Heart left ventricle (tissue), 16 donors: ENCODE measurements at regions not wholly inside any gene's neighbourhood (a gene's known extent, or its start where the extent isn't known, plus 50 kb on each side); places are given as distances from the start of the nearest gene placed in this dataset.
"Not testable (repeated sequence)": the region's sequence is repeated elsewhere in the genome, so short reads cannot be mapped to it uniquely, and the experiment has no call there.

Source experiments
- ATAC-seq, 4 donors: fragments of 200-7000 bp; cut with Tn5 transposase; one replicate each; pipeline ENCODE4 v1.9.1; 2020 to 2022; ENCODE audit warnings: moderate library complexity in 4 of 4, mild to moderate bottlenecking in 3 of 4, moderate number of reproducible peaks in 1 of 4
- DNase-seq, 5 donors: peaks; one replicate each; pipeline ENCODE4 v3.0.0-alpha.2; 2020
- H3K27ac ChIP-seq, 12 donors: fragments of 200-600 bp; sonication (generic) in 4 of 12; one replicate each; pipeline versions ENCODE4 v1.5.0 to v1.8.0; 2016 to 2022; ENCODE audit warnings: mild to moderate bottlenecking in 2 of 12
- H3K27me3 ChIP-seq, 9 donors: fragments of 200-600 bp; sonication (generic) in 2 of 9; one replicate each; pipeline versions ENCODE4 v1.5.1 to v1.8.0; 2016 to 2022; ENCODE audit warnings: mild to moderate bottlenecking in 3 of 9
- H3K36me3 ChIP-seq, 9 donors: fragments of 200-600 bp; sonication (generic) in 2 of 9; one replicate each; pipeline versions ENCODE4 v1.5.0 to v1.8.0; 2018 to 2022; ENCODE audit warnings: mild to moderate bottlenecking in 2 of 9
- H3K4me1 ChIP-seq, 12 donors: fragments of 200-600 bp; sonication (generic) in 4 of 12; one replicate each; pipeline versions ENCODE4 v1.5.0 to v1.8.0; 2016 to 2022; ENCODE audit warnings: mild to moderate bottlenecking in 3 of 12
- H3K4me3 ChIP-seq, 12 donors: fragments of 200-600 bp; sonication (generic) in 4 of 12; one replicate each; pipeline versions ENCODE4 v1.5.0 to v1.8.0; 2017 to 2022; ENCODE audit warnings: mild to moderate bottlenecking in 9 of 12, moderate library complexity in 4 of 12
- H3K9me3 ChIP-seq, 12 donors: fragments of 200-600 bp; sonication (generic) in 4 of 12; one replicate each; pipeline versions ENCODE4 v1.5.0 to v1.8.0; 2016 to 2022; ENCODE audit warnings: mild to moderate bottlenecking in 1 of 12
- POLR2A ChIP-seq, 2 donors: fragments of 450-650 bp; IDR thresholded peaks; one replicate each; pipeline ENCODE4 v1.6.1; 2017; ENCODE audit warnings: antibody characterized with exemption in 2 of 2, mild to moderate bottlenecking in 2 of 2, moderate library complexity in 2 of 2
- WGBS, 4 donors: extraction: QIAGEN DNeasy Blood & Tissue Kit in 2 of 4; methylation state at CpG; one replicate each; pipeline versions ENCODE4 v1.1.5 to v1.1.7; 2013 to 2018; 5-methylcytosine and 5-hydroxymethylcytosine counted together
- intact Hi-C, 10 donors: fragments of 100-400 bp; cut with DNase I; formaldehyde crosslinking; loops; one replicate each; pipeline versions ENCODE4 v1.11.1 to v1.14.2; 2022
- TF ChIP-seq, protein P1 (sequence below), 12 donors: fragments of 200-600 bp; sonication (generic) in 4 of 12; IDR thresholded peaks; one replicate each; pipeline versions ENCODE4 v1.5.0 to v1.8.0; 2018 to 2022; ENCODE audit warnings: antibody characterized with exemption in 12 of 12, mild to moderate bottlenecking in 5 of 12
- donor health status: ischemic (EF 13 %, LVEDD 7.1; RV severe dilation, severe dysfunction).
- donor health status: healthy with polysubstance abuse.
- donor health status: DM: no; HTN: yes; CAD: no.
- donor health status: DM: no; HTN: no; CAD: no.
- donor health status: ischemic (EF 25% LVEDD 6.9; RV normal size, moderate dysfunction).
- donor health status: ischemic (EF 25% LVEDD 5.7; RV mildly dilated, moderate dysfunction).
- donor health status: healthy.
- donor health status: DM: yes; HTN: yes; CAD: no.
- donor health status: ischemic (EF 35%, LVEDD 5.7; RV mildly dilated, moderate dysfunction).
- donor health status: nonischemic (EF 11% LVEDD 7.7; RV severe dilation, severe dysfunction).
- donor health status: DM: yes; HTN: yes; CAD: no.
- donor health status: PGD.
- donor health status: ischemic (EF 29% LVEDD 5.4; RV normal size, mild dysfunction).
- donor health status: nonischemic (EF 23%, LVEDD 6.1; RV moderate dilation, normal function).

GRCh38 chrY:26366091-26366490 lies 744.2 kb downstream of the CDY1 start:
- ATAC-seq, H3K36me3 ChIP-seq, DNase-seq, H3K27me3 ChIP-seq, H3K4me3 ChIP-seq, H3K9me3 ChIP-seq, intact Hi-C loops, H3K4me1 ChIP-seq, H3K27ac ChIP-seq: not testable (repeated sequence)
- 55 to 61% methylated on average over 6 of the region's 6 CpGs; no CpG with 5 or more reads in 2 of the 4 donors for WGBS, 4 donors

DNA sequence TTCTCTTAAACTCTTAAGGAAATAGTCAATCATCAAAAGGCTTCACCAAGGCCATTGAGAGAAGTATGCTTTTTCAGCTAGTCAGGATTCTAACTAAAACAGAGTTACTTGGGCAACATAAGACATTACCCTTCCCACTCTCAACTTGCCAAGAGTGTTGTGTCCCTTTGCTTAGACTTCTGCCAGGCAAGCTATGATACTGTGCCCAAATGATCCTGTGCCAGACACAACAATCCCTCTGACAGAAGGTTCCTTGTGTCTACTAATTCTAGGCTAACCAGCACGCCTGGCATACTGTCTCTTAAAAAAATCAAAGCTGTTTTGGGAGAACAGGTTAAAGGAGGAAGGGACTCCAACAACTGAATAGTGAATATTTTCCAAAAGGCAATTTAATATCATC lies 750.6 kb downstream of the CDY1 start:
- H3K27ac ChIP-seq, H3K4me3 ChIP-seq, H3K27me3 ChIP-seq, intact Hi-C loops, ATAC-seq, DNase-seq, H3K4me1 ChIP-seq, H3K36me3 ChIP-seq, H3K9me3 ChIP-seq: not testable (repeated sequence)
- WGBS, 4 donors, result 15 to 16% methylated on average over 1 of the region's 1 CpG; no CpG with 5 or more reads in 2 of the 4 donors

GRCh38 chrY:26408671-26409328 lies 786.9 kb downstream of the CDY1 start:
- intact Hi-C loops, result no loop called here
- Histone ChIP-seq H3K4me1 (no peaks in the 10 kb centered on the region), H3K27ac (no peak overlapping the region), H3K9me3 (no peaks in the 10 kb centered on the region), H3K27me3 (no peaks in the 10 kb centered on the region), H3K36me3 (no peaks in the 10 kb centered on the region), H3K4me3 (peak overlapping the region in 2 of 12 donors; percentile 1 to 26)
- TF ChIP-seq, protein P1, sequence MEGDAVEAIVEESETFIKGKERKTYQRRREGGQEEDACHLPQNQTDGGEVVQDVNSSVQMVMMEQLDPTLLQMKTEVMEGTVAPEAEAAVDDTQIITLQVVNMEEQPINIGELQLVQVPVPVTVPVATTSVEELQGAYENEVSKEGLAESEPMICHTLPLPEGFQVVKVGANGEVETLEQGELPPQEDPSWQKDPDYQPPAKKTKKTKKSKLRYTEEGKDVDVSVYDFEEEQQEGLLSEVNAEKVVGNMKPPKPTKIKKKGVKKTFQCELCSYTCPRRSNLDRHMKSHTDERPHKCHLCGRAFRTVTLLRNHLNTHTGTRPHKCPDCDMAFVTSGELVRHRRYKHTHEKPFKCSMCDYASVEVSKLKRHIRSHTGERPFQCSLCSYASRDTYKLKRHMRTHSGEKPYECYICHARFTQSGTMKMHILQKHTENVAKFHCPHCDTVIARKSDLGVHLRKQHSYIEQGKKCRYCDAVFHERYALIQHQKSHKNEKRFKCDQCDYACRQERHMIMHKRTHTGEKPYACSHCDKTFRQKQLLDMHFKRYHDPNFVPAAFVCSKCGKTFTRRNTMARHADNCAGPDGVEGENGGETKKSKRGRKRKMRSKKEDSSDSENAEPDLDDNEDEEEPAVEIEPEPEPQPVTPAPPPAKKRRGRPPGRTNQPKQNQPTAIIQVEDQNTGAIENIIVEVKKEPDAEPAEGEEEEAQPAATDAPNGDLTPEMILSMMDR (IDR thresholded peaks at IDR 0.05), result no peak
- TF ChIP-seq POLR2A (IDR thresholded peaks at IDR 0.05), result no peak
- no peak for ATAC-seq
- WGBS, 4 donors, result 66 to 69% methylated on average over 39 of the region's 39 CpGs; no CpG with 5 or more reads in 2 of the 4 donors
- no peak for DNase-seq

- Histone ChIP-seq H3K27me3 (no peaks in the 10 kb centered on the region), H3K27ac (no peak overlapping the region), H3K36me3 (no peaks in the 10 kb centered on the region), H3K4me1 (no peaks in the 10 kb centered on the region), H3K4me3 (peak overlapping the region in 1 of 12 donors; percentile 26), H3K9me3 (no peaks in the 10 kb centered on the region)
- WGBS, 4 donors, result 69 to 72% methylated on average over 27 of the region's 27 CpGs; no CpG with 5 or more reads in 2 of the 4 donors
- intact Hi-C loops, result no loop called here
- no peak for ATAC-seq
- no peak for DNase-seq
- TF ChIP-seq POLR2A (IDR thresholded peaks at IDR 0.05), result no peak
- TF ChIP-seq, protein P1 (IDR thresholded peaks at IDR 0.05), result no peak
Measured at GRCh38 chrY:26409329-26409712, 787.4 kb downstream of the CDY1 start.
